GM19438 (cell line): ENCODE measurements at regions not wholly inside any gene's neighbourhood (a gene's known extent, or its start where the extent isn't known, plus 50 kb on each side); places are given as distances from the start of the nearest gene placed in this dataset.

Source experiments
- ATAC-seq: cut with Tn5 transposase; IDR thresholded peaks from one replicate; pipeline ENCODE4 v1.9.1; 2021; ENCODE audit warnings: low read depth; ENCODE audit not compliant: unreplicated experiment

DNA sequence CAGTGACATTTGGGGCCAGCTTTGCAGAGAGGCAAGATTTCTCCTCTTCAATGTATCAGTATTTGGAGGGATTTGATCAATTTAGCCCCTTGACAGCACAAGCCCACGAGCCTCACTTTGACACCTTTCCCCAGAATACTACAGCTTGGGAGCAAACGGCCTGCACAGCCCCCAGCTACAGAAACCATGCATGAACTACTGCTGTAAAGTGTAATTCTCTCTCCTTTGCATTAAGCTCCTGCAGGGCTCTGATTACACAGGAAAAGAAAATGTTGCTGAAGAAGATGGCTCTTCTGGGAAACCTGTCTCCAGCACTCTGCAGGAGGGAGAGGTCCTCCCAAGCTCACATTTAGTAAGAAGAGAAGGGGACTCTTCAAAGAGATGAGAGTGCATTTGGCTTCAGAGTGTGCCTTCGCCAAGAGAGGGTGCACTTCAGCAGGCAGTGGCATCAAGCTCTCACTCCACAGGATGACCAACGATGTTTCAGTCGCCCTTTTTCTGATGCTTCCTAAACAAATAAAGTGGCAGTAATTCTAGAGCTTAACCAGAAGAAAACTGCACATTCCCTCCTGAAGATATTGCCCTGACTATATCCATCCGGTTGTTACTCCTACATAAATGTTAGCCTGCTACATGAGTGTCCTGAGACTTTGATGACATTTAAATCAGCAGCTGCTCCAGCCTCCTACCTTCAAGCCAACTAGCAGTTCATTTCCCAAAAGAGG lies 272.2 kb downstream of the AUH start:
- ATAC-seq, result no peak

DNA sequence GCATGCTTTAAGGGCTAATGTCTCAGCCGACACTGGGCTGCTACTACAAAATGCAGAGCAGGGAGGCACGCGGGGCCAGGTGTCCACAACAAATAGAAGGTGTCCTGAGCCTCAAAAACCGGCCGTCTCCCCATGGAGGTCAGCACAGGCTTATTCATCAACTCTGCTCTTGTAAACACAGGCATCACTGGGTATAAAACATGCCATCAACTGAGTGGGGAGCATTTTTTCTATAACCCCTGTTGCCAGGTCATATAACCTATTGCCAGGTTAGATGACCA lies 271.6 kb downstream of the AUH start:
- ATAC-seq, result no peak

DNA sequence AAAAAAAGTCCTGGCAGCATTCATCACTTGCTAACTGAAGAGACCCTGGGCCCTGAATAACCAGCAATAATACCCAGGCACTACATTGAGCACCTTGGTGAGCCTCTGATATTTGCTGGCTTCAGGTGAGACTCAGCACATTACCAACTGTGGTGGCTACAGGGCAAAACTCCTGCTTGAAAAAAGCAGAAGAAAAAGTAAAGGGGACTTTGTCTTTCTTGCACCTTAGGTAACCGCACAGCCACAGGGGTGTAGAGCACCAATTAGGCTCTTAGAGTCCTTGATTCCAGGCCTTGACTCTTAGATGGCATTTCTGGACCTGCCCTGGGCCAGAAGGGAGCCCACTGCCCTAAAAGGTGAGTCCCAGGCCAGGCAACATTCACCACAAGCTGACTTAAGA lies 269.5 kb downstream of the AUH start:
- no peak for ATAC-seq

DNA sequence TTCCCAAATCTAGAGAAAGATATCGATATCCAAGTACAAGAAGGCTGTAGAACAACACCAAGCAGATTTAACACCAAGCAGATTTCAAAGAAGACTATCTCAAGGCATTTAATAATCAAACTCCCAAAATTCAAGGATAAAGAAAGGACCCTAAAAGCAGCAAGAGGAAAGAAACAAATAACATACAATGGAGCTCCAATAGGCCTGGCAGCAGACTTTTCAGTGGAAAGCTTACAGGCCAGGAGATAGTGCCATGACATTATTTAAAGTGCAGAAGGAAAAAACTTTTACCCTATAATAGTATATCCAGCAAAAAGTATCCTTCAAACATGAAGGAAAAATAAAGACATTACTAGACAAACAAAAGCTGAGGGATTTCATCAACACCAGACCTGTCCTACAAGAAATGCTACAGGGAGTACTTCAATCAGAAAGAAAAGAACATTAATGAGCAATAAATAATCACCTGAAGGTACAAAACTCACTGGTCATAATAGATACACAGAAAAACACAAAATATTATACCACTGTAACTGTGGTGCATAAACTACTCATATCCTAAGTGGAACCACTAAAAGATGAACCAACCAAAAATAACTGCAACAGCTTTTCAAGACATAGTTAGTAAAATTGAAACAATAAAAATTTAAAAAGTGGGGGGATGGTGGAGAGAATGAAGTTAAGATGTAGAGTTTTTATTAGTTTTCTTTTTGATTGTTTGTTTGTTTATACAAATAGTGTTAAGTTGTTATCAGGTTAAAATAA lies 267.2 kb downstream of the AUH start:
- ATAC-seq, result no peak

DNA sequence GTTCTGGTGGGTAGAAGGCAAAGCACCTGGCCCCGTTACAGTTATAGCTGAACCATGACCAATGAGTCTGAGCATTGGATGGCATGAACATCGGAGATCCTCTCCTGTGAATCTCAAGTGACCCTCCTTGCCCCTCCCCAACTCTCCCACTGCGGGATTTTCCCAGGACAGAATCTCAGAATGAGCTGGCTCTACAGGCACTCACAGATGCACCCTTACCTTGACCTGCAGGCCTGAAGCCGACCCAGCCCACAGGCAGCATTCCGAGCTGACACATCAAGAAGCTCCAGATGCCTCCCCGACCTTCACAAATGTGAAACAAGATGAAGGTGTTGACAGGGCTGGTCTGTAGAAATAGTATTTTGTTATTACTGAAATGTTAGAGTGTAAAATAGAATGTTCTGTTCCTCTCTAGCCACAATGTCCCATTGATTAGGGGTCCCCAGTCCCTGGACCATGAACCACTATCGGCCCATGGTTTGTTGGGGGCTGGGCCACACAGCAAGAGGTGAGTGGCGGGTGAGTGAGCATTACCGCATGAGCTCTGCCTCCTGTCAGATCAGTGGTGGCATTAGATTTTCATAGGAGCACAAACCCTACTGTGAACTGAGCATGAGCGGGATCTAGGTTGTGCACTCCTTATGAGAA lies 263.4 kb downstream of the AUH start:
- no peak for ATAC-seq

DNA sequence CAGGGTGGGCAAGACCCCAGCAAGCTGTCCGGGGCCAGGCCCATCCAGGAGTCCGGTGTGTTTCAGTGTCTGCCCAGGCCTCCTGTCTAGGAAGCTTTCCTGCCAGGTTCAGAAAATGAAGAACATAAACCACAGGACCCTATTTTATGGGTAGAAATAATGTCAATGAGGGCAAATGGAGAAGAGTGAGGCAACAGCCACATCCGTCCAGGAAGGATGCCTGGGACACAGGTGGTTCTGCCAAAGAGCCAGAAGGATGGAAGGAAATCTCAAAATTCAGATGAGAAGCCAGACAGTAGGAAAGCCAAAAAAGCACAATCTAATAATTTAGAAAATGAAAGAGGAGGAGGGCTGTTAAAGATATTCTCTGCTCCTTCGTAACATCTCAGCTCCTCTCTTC lies 262.3 kb downstream of the AUH start:
- ATAC-seq, result no peak

DNA sequence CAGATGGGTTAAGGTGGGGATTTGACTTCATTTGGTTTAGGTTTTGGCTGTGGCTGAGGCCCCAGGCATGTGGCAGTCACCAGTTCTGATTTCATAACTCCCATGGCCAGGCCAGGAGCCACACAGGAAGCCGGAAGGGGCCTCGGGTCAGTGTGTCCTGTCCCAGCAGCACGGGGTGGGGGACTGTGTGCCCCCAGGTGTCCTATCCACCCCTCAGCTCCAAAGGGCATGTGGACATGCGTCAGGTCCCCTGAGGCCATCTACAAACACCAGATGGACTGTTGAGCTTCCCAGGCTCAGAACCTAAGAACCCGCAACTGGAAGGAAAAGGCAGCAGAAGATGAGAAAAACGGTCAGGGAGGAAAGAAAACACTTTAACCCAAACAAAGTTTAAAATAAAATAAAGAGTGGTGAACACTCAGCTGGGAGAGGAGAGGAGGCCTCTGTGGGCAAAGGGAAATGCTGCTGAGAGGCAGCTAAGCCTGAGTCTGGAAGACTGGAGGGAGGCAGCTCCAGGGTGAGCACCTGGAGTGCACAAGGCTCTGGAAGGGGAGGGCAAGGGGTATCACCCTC lies 260.8 kb downstream of the AUH start:
- ATAC-seq, result no peak

DNA sequence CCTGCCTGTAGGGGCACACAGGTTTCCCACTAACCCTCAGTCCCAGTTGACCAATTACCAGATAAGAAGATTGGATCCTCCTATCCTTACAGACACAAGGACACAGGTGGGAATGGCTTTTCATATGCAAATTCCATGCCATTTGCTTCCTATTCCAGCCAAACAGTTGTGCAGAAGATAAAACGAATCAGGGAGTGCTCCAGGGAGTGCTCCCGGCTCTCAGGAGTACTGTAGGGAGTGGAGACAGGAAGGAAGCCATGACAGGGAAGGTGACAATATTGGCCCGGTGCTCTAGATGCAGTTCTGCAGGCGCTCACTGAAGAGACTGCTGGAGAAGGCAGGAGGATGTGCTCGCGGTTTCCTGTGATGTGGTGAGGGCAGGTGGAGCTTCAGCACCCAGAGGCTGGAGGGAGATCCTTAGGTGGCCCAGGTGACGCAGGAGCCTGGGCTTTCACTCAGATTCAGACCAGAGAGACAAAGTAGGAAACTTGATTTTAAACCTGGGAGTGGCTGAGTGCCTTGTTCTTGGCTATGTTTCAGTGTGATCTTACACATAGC lies 260.0 kb downstream of the AUH start:
- peak; percentile 84 for ATAC-seq

DNA sequence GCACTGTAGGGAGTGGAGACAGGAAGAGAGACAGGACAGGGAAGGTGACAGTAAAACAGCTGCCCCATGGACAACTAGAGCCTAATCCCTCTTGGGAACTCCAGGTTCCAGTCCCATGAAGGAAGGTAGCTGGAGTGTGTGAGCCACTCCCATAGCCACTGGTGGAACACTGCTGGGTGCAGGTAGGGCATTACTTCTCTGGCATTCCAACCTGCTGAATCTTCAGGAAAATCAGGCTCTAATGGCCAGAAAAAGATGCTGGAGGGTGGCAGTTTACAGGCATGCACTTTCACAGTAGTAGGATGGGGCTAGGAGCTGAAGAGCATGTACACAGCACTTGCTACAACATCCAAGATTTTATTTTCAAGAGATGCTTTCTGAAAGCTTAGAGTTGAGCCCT lies 259.4 kb downstream of the AUH start:
- ATAC-seq, result no peak

DNA sequence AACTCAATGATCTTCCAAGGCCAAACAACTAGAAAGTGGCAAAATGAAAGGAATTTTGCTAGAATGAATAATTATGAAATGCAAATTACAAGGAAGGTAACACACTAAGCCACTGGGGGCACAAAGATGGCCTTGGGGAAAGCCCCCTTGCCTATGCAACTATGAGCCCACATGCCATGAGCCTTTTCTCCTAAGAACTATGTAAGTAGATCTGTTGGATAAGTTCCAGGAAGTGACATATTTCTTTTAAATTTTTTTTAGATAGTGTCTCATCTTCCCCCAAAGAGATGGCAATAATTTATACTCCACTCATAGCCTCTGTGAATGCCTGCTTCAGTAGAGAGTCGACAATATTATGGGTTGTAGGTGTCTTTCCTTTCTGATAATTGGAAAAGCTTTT lies 257.8 kb downstream of the AUH start:
- no peak for ATAC-seq

DNA sequence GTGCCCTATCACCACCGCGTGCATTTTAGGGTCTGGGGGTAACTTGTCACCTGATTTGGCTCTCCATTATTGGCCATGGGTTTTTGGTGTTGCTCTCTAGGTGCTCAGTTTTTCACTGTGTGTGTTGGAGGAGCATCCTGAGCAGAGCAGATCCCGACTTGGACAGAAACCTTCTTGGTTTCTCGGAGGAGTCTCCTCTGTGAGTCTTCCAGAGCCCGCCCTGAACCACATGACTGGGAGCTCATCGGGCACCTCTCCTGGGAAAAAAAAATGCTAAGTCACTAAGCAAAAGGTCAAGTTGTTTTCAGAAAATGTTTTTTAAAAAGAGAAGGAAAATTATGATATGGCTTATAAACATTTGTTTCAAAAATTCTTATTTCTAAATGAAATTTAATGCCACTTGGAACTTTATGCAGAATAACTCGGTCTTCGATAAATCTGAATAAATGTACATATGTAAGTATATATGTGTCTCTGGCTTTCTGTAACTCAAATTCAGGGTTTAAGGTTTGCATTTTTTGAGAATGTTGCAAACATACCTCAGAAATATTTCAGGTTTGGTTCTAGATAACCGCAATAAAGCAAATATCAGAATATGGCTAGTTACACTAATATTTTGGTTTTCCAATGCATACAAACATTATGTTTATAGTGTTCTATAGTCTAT lies 255.2 kb downstream of the AUH start:
- no peak for ATAC-seq

DNA sequence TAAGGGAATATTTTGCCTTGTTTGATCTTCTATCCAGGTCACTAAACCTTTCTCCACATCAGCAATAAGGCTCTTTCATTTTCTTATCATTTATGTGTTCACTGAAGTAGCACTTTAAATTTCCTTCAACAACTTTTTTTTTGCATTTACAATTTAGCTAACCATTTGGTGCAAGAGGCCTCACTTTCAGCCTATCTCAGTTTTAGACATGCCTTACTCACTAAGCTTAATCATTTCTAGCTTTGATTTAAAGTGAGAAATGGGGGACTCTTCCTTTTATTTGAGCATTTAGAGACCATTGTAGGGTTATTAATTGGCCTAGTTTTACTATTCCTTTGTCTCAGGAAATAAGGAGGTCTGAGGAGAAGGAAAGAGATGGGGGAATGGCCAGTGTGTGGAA lies 250.5 kb downstream of the AUH start:
- ATAC-seq, result no peak

DNA sequence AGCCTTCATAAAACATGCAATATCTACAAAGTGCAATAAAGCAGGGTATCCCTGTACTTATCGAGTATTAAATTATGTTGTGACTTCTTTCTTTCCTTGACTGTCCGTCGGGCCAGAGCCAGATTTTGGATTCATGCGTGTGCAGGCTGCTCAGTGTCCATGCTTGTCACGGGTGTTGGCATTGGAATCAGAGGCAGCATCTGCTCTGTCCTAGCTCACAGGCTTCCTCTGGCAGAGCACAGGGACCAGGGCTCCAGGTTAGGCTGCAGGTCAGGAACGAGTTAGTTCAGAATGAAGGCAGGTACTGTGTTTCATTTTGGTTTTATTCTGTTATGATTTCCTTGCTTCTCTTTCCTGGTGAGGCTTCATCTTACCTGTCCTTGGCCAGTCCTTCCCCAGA lies 249.8 kb downstream of the AUH start:
- no peak for ATAC-seq

DNA sequence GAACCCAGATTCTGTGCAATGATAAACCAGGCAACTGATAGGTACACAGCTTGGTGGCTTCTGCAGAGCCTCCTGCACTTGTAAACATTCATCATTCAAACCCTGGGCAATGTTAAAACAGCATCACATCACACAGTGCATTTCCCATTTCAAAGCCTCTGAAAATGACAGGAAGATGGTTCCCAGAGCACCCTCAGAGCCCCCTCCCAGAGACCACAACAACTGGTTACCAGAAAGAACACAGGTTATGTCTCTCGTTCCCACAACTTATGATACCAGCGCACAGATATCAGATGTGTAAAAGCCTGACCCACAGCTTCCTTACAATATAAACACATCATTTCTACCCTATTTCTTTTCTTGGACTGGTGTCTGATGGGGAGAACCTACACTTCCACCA lies 248.7 kb downstream of the AUH start:
- no peak for ATAC-seq

DNA sequence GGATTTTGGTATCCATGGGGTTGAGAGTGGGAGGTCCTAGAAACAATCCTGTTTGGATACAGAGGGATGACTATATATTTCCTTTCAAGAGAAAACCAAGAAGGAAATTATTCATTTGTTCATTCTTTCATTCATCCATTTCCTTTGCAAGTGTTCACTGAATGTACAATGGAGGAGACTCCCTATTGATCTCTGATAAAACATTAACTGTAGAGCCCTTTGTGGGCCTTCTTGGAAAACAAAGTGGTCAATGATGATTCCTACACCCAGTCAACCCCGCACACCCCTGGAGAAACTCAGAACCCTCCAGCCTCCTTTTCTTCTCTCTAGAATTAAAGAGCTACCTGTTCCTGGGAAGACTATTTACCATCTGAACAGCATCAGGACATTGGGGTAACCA lies 247.3 kb downstream of the AUH start:
- ATAC-seq, result no peak

DNA sequence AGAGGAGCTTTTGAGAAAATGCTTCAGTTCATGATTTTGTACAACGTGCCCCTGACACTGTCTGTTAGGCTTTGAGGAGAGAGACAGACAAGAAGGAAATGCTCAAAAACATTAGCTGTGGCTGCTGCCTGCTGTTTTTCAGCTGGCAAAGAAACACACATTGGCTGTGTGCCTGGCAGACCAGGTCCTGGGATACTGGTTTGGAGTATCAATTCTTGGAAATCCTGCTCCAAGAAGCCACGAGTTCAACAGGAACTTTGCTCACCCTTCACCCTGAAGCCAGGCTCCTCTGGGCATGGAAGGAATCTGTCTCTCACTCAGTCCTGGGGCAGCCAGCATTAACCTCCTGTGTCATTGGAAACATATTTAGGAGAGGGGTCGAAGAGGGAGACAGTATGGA lies 245.5 kb downstream of the AUH start:
- no peak for ATAC-seq

DNA sequence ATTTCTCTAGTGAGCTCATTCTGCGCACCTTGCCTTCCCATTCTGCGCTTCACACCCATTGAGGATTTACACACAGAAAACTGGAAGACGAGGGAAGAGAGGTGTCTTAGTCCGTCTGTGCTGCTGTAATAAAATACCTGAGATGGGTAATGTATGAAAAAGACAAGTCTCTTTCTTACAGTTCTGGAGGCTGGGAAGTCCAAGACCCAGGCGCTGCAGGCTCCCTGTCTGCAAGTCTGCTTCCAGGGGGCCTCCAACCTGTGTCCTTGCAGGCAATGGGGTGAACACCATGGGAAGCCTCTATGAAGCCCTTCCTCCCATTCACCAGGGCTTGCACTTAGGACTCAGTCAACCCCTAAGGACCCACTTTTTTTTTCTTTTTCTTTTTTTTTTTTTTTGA lies 245.0 kb downstream of the AUH start:
- ATAC-seq, result no peak

DNA sequence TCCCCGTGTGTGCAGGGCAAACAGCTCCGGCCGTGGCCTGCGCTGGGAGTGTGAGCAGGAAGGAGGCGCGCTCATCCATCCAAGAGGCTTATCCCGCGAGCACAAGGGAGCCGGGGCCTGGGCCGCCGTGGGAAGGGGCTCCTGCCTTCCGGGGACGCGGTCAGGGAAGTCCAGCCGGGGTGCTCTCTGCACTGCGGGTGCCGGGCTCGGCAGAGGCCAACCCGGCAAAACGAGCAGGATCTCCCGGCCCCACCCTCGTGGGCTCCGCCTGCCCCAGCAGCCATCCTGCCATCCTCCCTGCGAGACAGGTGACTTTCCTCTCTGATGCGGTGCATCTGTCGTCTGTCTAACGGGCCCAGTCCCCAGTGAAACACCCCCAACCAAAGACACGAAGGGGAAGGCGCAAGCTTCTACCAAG lies 244.2 kb downstream of the AUH start:
- ATAC-seq, result no peak

DNA sequence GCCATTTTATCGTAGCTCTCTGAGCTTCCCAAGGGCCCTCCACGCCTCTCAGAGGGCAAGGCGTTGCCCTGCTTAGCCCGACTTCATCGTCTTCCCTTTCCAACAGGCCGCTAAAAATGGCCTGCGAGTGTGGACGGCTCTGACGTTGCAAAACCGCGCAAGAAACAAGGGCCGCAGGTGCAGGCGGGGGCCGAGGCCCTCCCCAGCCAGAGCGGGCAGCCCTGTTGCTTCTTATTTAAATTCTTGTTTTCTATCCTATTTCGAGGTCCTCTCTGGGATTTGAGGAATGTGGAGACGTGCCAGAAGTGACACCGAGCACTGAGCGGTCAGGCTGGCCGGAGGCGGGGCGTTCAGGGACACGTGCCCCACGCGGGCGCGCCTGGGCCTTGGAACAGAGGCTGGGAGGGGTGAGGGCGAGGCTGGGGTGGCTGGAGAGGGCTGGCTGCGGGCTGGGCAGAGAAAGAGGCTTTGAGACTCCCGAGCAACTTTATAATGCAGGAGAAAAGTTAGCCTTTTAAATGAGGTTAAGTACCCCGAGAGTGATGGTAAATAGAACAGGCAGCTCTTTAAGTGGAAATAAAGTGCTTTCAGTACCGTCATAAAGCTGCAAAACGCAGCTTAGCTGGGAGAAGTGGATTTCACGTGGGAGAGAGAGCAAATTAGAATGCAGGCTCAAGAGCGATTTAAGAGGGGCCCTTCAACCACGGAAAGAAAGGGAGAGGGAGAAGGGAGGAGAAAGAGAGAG lies 243.6 kb downstream of the AUH start:
- ATAC-seq, result no peak

DNA sequence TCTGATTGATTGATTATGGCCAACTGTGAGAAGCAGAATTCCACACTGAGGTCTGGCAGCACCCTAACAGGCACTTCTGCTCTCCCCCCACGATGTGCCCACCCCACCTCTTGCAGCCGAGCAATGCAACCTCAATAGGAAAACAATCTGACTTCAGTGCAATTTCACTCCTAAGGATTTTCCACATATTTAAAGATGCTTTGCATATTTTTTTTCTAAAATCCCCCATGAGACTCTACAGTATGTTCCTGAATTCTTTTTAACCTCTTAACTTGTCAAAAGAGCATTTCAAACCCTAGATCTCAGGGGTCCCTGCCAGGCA lies 243.1 kb downstream of the AUH start:
- no peak for ATAC-seq
